T-helper 1 cell (primary cell): ENCODE measurements at regions not wholly inside any gene's neighbourhood (a gene's known extent, or its start where the extent isn't known, plus 50 kb on each side); places are given as distances from the start of the nearest gene placed in this dataset.

Experiments used
- DNase-seq, 5 donors: peaks; one replicate each; pipeline ENCODE4 v3.0.0-alpha.2; 2012 to 2020

GRCh38 chr9:87427851-87428506 is 69.7 kb upstream of the DAPK1 start:
- no peak for DNase-seq

GRCh38 chr9:87428659-87429058 is 69.0 kb upstream of the DAPK1 start:
- no peak for DNase-seq

GRCh38 chr9:87431837-87432236 is 65.8 kb upstream of the DAPK1 start:
- no peak for DNase-seq

- DNase-seq: no peak
These were observed 63.8 kb upstream of the DAPK1 start for GRCh38 chr9:87433853-87434252.

- no peak for DNase-seq
These were observed 63.3 kb upstream of the DAPK1 start for GRCh38 chr9:87434366-87434765.

GRCh38 chr9:87435189-87435880 is 62.3 kb upstream of the DAPK1 start:
- DNase-seq: no peak

GRCh38 chr9:87436716-87437115 is 61.0 kb upstream of the DAPK1 start:
- no peak for DNase-seq

GRCh38 chr9:87437966-87438365 is 59.7 kb upstream of the DAPK1 start:
- no peak for DNase-seq

GRCh38 chr9:87441251-87441650 is 56.4 kb upstream of the DAPK1 start:
- DNase-seq: no peak

GRCh38 chr9:87442451-87442850 is 55.2 kb upstream of the DAPK1 start:
- no peak for DNase-seq

- no peak for DNase-seq
These were observed 54.7 kb upstream of the DAPK1 start for GRCh38 chr9:87443006-87443405.

GRCh38 chr9:87443461-87443860 is 54.2 kb upstream of the DAPK1 start:
- DNase-seq: no peak

GRCh38 chr9:87445646-87446045 is 52.0 kb upstream of the DAPK1 start:
- DNase-seq: peak in 1 of 5 donors; percentile 2

GRCh38 chr9:87446527-87446926 is 51.1 kb upstream of the DAPK1 start:
- no peak for DNase-seq

- no peak for DNase-seq
These were observed 49.9 kb upstream of the DAPK1 start for GRCh38 chr9:87447547-87448432.
